PC-3 (cell line): ENCODE measurements at regions not wholly inside any gene's neighbourhood (a gene's known extent, or its start where the extent isn't known, plus 50 kb on each side); places are given as distances from the start of the nearest gene placed in this dataset.

Experiments used
- ATAC-seq: fragments of 200-7000 bp; cut with Tn5 transposase; 2 replicates; pipeline ENCODE4 v1.9.1; 2020; ENCODE audit warnings: mild to moderate bottlenecking, moderate library complexity
- BruUV-seq: library from RNA; stranded (reverse); fragments of 400-500 nt; replicated peaks from 2 replicates; lab custom pipeline; 2021; lab: Mats Ljungman, UMichigan
- CTCF ChIA-PET: fragments of 300-600 bp; sonication (Branson Sonifier 250); formaldehyde crosslinking; loops from one replicate; lab custom pipeline; 2022; ENCODE audit warnings: antibody characterized with exemption; lab: Charles Lee
- POLR2A ChIA-PET: fragments of 300-600 bp; sonication (Branson Sonifier 250); formaldehyde crosslinking; loops from one replicate; lab custom pipeline; 2022; ENCODE audit warnings: antibody characterized with exemption; ENCODE audit not compliant: unreplicated experiment; lab: Charles Lee
- DNase-seq: peaks from one replicate; pipeline ENCODE4 v3.0.0-alpha.2; 2015
- H2AFZ ChIP-seq: fragments of 300-600 bp; sonication (generic); 2 replicates; pipeline ENCODE4 v1.6.0; 2016; ENCODE audit warnings: antibody characterized with exemption, low read length
- H3F3A ChIP-seq: fragments of 300-600 bp; sonication (generic); one replicate; pipeline ENCODE4 v1.6.0; 2017; ENCODE audit warnings: antibody characterized with exemption, low read length, control low read depth, mild to moderate bottlenecking; ENCODE audit not compliant: unreplicated experiment
- H3K27ac ChIP-seq: fragments of 300-600 bp; sonication (generic); 2 replicates; pipeline ENCODE4 v1.5.1; 2016; ENCODE audit warnings: mild to moderate bottlenecking, low read length
- H3K27me3 ChIP-seq: fragments of 300-600 bp; sonication (generic); 2 replicates; pipeline ENCODE4 v1.6.1; 2016; ENCODE audit warnings: low read length, mixed read lengths
- H3K36me3 ChIP-seq: fragments of 300-600 bp; sonication (generic); 2 replicates; pipeline ENCODE4 v1.6.1; 2016; ENCODE audit warnings: low read depth, mixed run types, low read length, mixed read lengths
- H3K4me1 ChIP-seq: fragments of 300-600 bp; sonication (generic); 2 replicates; pipeline ENCODE4 v1.5.1; 2016; ENCODE audit warnings: low read length; ENCODE audit not compliant: insufficient read depth
- H3K4me2 ChIP-seq: fragments of 300-600 bp; sonication (generic); 2 replicates; pipeline ENCODE4 v1.6.0; 2016; ENCODE audit warnings: low read length
- H3K4me3 ChIP-seq: fragments of 300-600 bp; sonication (generic); 2 replicates; pipeline ENCODE4 v1.5.1; 2016; ENCODE audit warnings: mild to moderate bottlenecking, low read length, mixed read lengths
- H3K79me2 ChIP-seq: fragments of 300-600 bp; sonication (generic); 2 replicates; pipeline ENCODE4 v1.6.1; 2017; ENCODE audit warnings: low read length, mixed read lengths
- H3K9ac ChIP-seq: fragments of 300-600 bp; sonication (generic); 2 replicates; pipeline ENCODE4 v1.6.0; 2016; ENCODE audit warnings: mild to moderate bottlenecking, low read length
- H3K9me2 ChIP-seq: fragments of 300-600 bp; sonication (generic); replicated peaks from 2 replicates; pipeline ENCODE4 v1.6.1; 2016; ENCODE audit warnings: mixed run types, low read length, mixed read lengths
- H3K9me3 ChIP-seq: fragments of 300-600 bp; sonication (generic); 2 replicates; pipeline ENCODE4 v1.6.1; 2016; ENCODE audit warnings: low read length, mixed read lengths
- H4K20me1 ChIP-seq: fragments of 300-600 bp; sonication (generic); 2 replicates; pipeline ENCODE4 v1.6.1; 2016; ENCODE audit warnings: low read length, mixed read lengths
- EZH2 ChIP-seq: fragments of 300-600 bp; sonication (generic); IDR thresholded peaks from one replicate; pipeline ENCODE4 v1.6.1; 2017; ENCODE audit warnings: antibody characterized with exemption, mild to moderate bottlenecking, low read length; ENCODE audit not compliant: unreplicated experiment
- EZH2phosphoT487 ChIP-seq: fragments of 300-600 bp; sonication (generic); IDR thresholded peaks from 2 replicates; pipeline ENCODE4 v1.6.1; 2018; ENCODE audit warnings: mild to moderate bottlenecking, antibody characterized with exemption, low read length, borderline replicate concordance
- intact Hi-C: fragments of 100-400 bp; cut with micrococcal nuclease; formaldehyde crosslinking; loops from 2 replicates; pipeline ENCODE4 v1.9.0; 2023
- TF ChIP-seq, protein P1 (sequence below): fragments of 300-600 bp; sonication (generic); conservative IDR thresholded peaks from 2 replicates; pipeline ENCODE4 v1.5.1; 2017; ENCODE audit warnings: antibody characterized with exemption, low read depth, mild to moderate bottlenecking, low read length

DNA sequence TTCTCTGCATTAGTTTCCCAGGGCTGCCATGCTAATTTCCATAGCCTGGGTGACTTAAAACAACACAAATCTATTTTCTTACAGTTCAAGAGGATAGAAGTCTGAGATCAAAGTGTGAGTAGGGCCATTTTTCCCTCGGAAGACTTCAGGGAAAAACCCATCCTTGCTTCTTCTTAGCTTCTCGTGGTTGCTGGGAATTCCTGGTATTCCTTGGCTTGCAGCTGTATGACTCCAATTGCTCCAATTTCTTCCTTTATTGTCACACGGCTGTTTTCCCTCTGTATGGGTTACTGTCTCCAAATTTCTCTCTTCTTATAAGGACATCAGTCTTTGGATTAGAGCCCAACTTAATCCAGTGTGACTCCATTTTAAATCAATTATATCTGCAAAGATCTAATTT lies 128.4 kb upstream of the JAG1 start:
- ATAC-seq: no peak
- no peaks in the 10 kb centered on the region for H4K20me1 ChIP-seq
- TF ChIP-seq EZH2phosphoT487 (no peak), EZH2 (no peak)
- TF ChIP-seq, protein P1, sequence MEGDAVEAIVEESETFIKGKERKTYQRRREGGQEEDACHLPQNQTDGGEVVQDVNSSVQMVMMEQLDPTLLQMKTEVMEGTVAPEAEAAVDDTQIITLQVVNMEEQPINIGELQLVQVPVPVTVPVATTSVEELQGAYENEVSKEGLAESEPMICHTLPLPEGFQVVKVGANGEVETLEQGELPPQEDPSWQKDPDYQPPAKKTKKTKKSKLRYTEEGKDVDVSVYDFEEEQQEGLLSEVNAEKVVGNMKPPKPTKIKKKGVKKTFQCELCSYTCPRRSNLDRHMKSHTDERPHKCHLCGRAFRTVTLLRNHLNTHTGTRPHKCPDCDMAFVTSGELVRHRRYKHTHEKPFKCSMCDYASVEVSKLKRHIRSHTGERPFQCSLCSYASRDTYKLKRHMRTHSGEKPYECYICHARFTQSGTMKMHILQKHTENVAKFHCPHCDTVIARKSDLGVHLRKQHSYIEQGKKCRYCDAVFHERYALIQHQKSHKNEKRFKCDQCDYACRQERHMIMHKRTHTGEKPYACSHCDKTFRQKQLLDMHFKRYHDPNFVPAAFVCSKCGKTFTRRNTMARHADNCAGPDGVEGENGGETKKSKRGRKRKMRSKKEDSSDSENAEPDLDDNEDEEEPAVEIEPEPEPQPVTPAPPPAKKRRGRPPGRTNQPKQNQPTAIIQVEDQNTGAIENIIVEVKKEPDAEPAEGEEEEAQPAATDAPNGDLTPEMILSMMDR: no peak
- no peak overlapping the region for H3K4me2 ChIP-seq
- H3K4me1 ChIP-seq: peaks cover 8% of the 10 kb centered on the region; the same call in 1 of the 2 replicates
- ChIA-PET POLR2A (no interaction called here), CTCF (no interaction called here)
- no peak for DNase-seq
- H3K27ac ChIP-seq: no peak overlapping the region
- H3K9me3 ChIP-seq: no peaks in the 10 kb centered on the region
- H3F3A ChIP-seq: no peaks in the 10 kb centered on the region
- no TSS peak for BruUV-seq
- intact Hi-C loops: no loop called here
- no peaks in the 10 kb centered on the region for H3K79me2 ChIP-seq
- H3K9ac ChIP-seq: no peak overlapping the region
- no peak overlapping the region for H2AFZ ChIP-seq
- H3K36me3 ChIP-seq: no peaks in the 10 kb centered on the region
- H3K9me2 ChIP-seq: 0 out of 2 replicates have a peak, but pooled peaks cover 3% of the 10 kb centered on the region
- no peaks in the 10 kb centered on the region for H3K27me3 ChIP-seq
- no peak overlapping the region for H3K4me3 ChIP-seq

DNA sequence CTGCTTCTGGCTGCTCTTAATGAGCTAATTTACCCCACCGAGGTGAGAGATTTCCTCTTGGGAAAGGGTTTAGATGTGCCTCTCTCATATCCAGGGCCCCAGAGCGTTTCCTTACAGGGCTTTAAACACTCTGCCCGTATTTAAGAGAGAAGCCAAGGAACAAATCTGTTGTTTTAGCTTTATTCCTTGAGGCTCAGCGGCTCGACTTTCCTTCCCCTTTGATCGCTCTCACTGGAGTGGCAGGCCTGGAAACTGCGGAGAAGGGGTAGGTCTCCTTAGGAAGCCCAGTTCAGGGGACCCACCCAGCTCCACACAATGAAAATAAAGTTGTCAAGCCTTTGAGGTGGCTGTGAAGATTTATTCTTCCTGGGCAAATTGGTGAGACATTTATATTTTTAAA lies 132.0 kb upstream of the JAG1 start:
- Histone ChIP-seq H3K9me3 (no peaks in the 10 kb centered on the region), H3F3A (no peaks in the 10 kb centered on the region), H3K9ac (no peak overlapping the region), H3K4me1 (no peaks in the 10 kb centered on the region), H3K36me3 (no peaks in the 10 kb centered on the region), H4K20me1 (no peaks in the 10 kb centered on the region), H2AFZ (no peak overlapping the region), H3K27ac (no peak overlapping the region), H3K4me2 (no peak overlapping the region), H3K79me2 (no peaks in the 10 kb centered on the region), H3K9me2 (no peaks in the 10 kb centered on the region), H3K27me3 (no peaks in the 10 kb centered on the region), H3K4me3 (no peak overlapping the region)
- CTCF ChIA-PET: no interaction called here
- POLR2A ChIA-PET: no interaction called here
- intact Hi-C loops: no loop called here
- ATAC-seq: no peak
- DNase-seq: no peak
- TF ChIP-seq EZH2 (no peak), EZH2phosphoT487 (no peak)
- TF ChIP-seq, protein P1: no peak
- no TSS peak for BruUV-seq

DNA sequence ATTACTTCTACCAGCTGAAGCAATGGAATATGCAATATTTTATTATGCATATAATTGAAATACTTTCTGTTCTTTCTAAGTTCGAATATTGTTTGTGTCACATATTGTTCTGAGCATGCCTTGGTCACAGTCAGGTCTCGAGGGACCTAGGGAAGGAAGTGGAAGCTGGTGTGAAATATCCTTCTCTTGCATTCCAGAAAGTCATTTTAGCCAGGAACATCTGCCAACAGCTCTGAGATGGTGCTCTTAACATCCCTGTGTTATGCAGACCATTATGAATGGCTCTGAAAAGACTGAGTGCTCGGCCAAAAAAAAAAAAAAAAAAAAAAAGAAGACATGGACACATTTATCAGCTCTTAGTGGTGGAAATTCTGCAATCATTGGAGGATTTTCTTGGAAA lies 132.7 kb upstream of the JAG1 start:
- Histone ChIP-seq H3K4me2 (no peak overlapping the region), H3K36me3 (no peaks in the 10 kb centered on the region), H3K79me2 (no peaks in the 10 kb centered on the region), H3K4me1 (no peaks in the 10 kb centered on the region), H4K20me1 (no peaks in the 10 kb centered on the region), H3K4me3 (no peak overlapping the region), H3K27ac (no peak overlapping the region), H2AFZ (no peak overlapping the region), H3K9ac (no peak overlapping the region), H3K9me3 (no peaks in the 10 kb centered on the region), H3K27me3 (no peaks in the 10 kb centered on the region), H3K9me2 (no peaks in the 10 kb centered on the region), H3F3A (no peaks in the 10 kb centered on the region)
- DNase-seq (no peak), ATAC-seq (no peak)
- no TSS peak for BruUV-seq
- POLR2A ChIA-PET: no interaction called here
- CTCF ChIA-PET: no interaction called here
- TF ChIP-seq EZH2phosphoT487: no peak
- TF ChIP-seq EZH2: no peak
- TF ChIP-seq, protein P1: no peak
- intact Hi-C loops: no loop called here
